ENCODE measurements at regions not wholly inside any gene's neighbourhood (a gene's known extent, or its start where the extent isn't known, plus 50 kb on each side); places are given as distances from the start of the nearest gene placed in this dataset.

- TF ChIP-seq CTCF (conservative IDR thresholded peaks at IDR 0.05; ENCODE audit: low read length) (no peak), EZH2phosphoT487 (IDR thresholded peaks at IDR 0.05; ENCODE audit: borderline replicate concordance) (no peak)
These were observed 75.7 kb upstream of the SGCG start for GRCh38 chr13:23105051-23105450.
